ENCODE measurements at regions not wholly inside any gene's neighbourhood (a gene's known extent, or its start where the extent isn't known, plus 50 kb on each side); places are given as distances from the start of the nearest gene placed in this dataset.

GRCh38 chr17:79212149-79213087, 137.8 kb downstream of the ENGASE start:
- DNase-seq: no peak

- DNase-seq: no peak
These were observed 136.6 kb downstream of the ENGASE start for GRCh38 chr17:79211061-79211770.

- DNase-seq: no peak
These were observed 136.0 kb downstream of the ENGASE start for GRCh38 chr17:79210638-79211037.

GRCh38 chr17:79207960-79208359, 133.3 kb downstream of the ENGASE start:
- no peak for DNase-seq

- no peak for DNase-seq
These were observed 131.1 kb downstream of the ENGASE start for GRCh38 chr17:79205688-79206205.

GRCh38 chr17:79204261-79204660, 129.6 kb downstream of the ENGASE start:
- no peak for DNase-seq

GRCh38 chr17:79203657-79204056, 129.0 kb downstream of the ENGASE start:
- DNase-seq: no peak

GRCh38 chr17:79203016-79203415, 128.4 kb downstream of the ENGASE start:
- no peak for DNase-seq

- DNase-seq: no peak
These were observed 127.9 kb downstream of the ENGASE start for GRCh38 chr17:79202480-79202879.

- DNase-seq: no peak
These were observed 127.1 kb downstream of the ENGASE start for GRCh38 chr17:79201536-79202227.

- no peak for DNase-seq
These were observed 126.5 kb downstream of the ENGASE start for GRCh38 chr17:79201119-79201518.

- no peak for DNase-seq
These were observed 122.3 kb downstream of the ENGASE start for GRCh38 chr17:79196913-79197312.

- DNase-seq: no peak
These were observed 118.1 kb downstream of the ENGASE start for GRCh38 chr17:79192503-79193351.

GRCh38 chr17:79191270-79191934, 116.8 kb downstream of the ENGASE start:
- DNase-seq: no peak

GRCh38 chr17:79189305-79189704, 114.7 kb downstream of the ENGASE start:
- no peak for DNase-seq

- DNase-seq: no peak
These were observed 114.1 kb downstream of the ENGASE start for GRCh38 chr17:79188685-79189084.

- no peak for DNase-seq
These were observed 113.4 kb downstream of the ENGASE start for GRCh38 chr17:79188048-79188447.

- DNase-seq: no peak
These were observed 112.6 kb downstream of the ENGASE start for GRCh38 chr17:79187186-79187585.

GRCh38 chr17:79186406-79186805, 111.8 kb downstream of the ENGASE start:
- no peak for DNase-seq

- DNase-seq: no peak
These were observed 111.0 kb downstream of the ENGASE start for GRCh38 chr17:79185671-79186070.

GRCh38 chr17:79184219-79184618, 109.6 kb downstream of the ENGASE start:
- DNase-seq: no peak
